Prostate gland (tissue), 2 donors: ENCODE measurements at regions not wholly inside any gene's neighbourhood (a gene's known extent, or its start where the extent isn't known, plus 50 kb on each side); places are given as distances from the start of the nearest gene placed in this dataset.

Experiments used
- DNase-seq: peaks from one replicate; pipeline ENCODE4 v3.0.0-alpha.2; 2019; ENCODE audit warnings: low spot score
- H3K27ac ChIP-seq, 2 donors: fragments of 200-600 bp; sonication (generic); 2 replicates each; pipeline ENCODE4 v1.5.1; 2017 to 2019
- H3K27me3 ChIP-seq: fragments of 200-600 bp; sonication (generic); replicated peaks from 2 replicates; pipeline ENCODE4 v1.5.1; 2019; ENCODE audit not compliant: insufficient read depth
- H3K36me3 ChIP-seq, 2 donors: fragments of 200-600 bp; sonication (generic); 1 replicate in 1 of 2; 2 replicates in 1 of 2; pipeline versions ENCODE4 v1.5.1 to v1.8.1; 2017 to 2019
- H3K4me1 ChIP-seq: fragments of 200-600 bp; sonication (generic); replicated peaks from 2 replicates; pipeline ENCODE4 v1.5.1; 2019
- H3K4me3 ChIP-seq, 2 donors: fragments of 200-600 bp; sonication (generic); 2 replicates each; pipeline ENCODE4 v1.5.1; 2017 to 2019
- H3K9me3 ChIP-seq: fragments of 200-600 bp; sonication (generic); 2 replicates; pipeline ENCODE4 v1.5.1; 2017
- POLR2A ChIP-seq: fragments of 450-650 bp; IDR thresholded peaks from one replicate; pipeline ENCODE4 v1.6.1; 2016; ENCODE audit warnings: antibody characterized with exemption, mild to moderate bottlenecking
- POLR2AphosphoS5 ChIP-seq: sonication (generic); formaldehyde crosslinking; IDR thresholded peaks from one replicate; pipeline ENCODE4 v1.6.1; 2017; ENCODE audit warnings: antibody characterized with exemption
- WGBS: methylation state at CpG from one replicate; pipeline ENCODE4 v1.1.5; 2018; 5-methylcytosine and 5-hydroxymethylcytosine counted together
- intact Hi-C: fragments of 100-400 bp; cut with DNase I; formaldehyde crosslinking; loops from one replicate; pipeline ENCODE4 v1.14.2; 2022
- TF ChIP-seq, protein P1 (sequence below), 4 experiments: fragments of 200-600 bp in 2 of 4; fragments of 450-650 bp in 2 of 4; sonication (generic) in 2 of 4; IDR thresholded peaks; 1 replicate in 3 of 4; 2 replicates in 1 of 4; pipeline ENCODE4 v1.5.1; 2016 to 2019; ENCODE audit warnings: antibody characterized with exemption in 4 of 4, mild to moderate bottlenecking in 2 of 4, moderate library complexity in 2 of 4

GRCh38 chr1:17895986-17896385 is 140.9 kb downstream of the ACTL8 start:
- no peaks in the 10 kb centered on the region for H3K9me3 ChIP-seq
- H3K4me3 ChIP-seq = no peak overlapping the region
- no peak overlapping the region for H3K27ac ChIP-seq
- WGBS = 75% methylated on average over 8 of the region's 8 CpGs
- TF ChIP-seq, protein P1, sequence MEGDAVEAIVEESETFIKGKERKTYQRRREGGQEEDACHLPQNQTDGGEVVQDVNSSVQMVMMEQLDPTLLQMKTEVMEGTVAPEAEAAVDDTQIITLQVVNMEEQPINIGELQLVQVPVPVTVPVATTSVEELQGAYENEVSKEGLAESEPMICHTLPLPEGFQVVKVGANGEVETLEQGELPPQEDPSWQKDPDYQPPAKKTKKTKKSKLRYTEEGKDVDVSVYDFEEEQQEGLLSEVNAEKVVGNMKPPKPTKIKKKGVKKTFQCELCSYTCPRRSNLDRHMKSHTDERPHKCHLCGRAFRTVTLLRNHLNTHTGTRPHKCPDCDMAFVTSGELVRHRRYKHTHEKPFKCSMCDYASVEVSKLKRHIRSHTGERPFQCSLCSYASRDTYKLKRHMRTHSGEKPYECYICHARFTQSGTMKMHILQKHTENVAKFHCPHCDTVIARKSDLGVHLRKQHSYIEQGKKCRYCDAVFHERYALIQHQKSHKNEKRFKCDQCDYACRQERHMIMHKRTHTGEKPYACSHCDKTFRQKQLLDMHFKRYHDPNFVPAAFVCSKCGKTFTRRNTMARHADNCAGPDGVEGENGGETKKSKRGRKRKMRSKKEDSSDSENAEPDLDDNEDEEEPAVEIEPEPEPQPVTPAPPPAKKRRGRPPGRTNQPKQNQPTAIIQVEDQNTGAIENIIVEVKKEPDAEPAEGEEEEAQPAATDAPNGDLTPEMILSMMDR (IDR thresholded peaks at IDR 0.05) = no peak
- TF ChIP-seq POLR2AphosphoS5 (no peak), POLR2A (no peak)
- intact Hi-C loops = no loop called here
- H3K36me3 ChIP-seq = no peaks in the 10 kb centered on the region
- no peaks in the 10 kb centered on the region for H3K4me1 ChIP-seq
- DNase-seq = no peak
- no peaks in the 10 kb centered on the region for H3K27me3 ChIP-seq

DNA sequence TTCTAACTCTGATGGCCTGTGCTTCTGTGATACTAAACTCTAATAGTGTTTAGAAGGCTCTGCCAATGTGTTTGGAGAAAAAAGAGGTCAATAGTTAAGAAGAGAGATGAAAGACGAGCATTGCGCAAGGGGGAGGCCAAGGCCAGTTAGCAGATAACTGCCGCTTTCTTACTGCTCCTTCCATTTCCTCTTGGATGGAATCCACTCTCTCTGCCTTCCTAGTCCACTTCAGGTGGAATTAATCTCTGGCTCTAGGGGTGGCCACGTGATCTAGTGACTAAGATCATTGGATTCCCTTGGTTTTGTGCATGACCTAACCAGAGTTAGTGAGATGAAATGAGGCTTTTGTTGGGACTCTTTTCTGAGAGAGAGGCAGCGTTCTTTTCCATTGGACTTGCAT is 148.3 kb downstream of the ACTL8 start:
- 76% methylated on average over 5 of the region's 5 CpGs for WGBS
- Histone ChIP-seq H3K27me3 (peaks cover 7% of the 10 kb centered on the region), H3K27ac (no peak overlapping the region), H3K36me3 (no peaks in the 10 kb centered on the region), H3K9me3 (no peaks in the 10 kb centered on the region), H3K4me3 (no peak overlapping the region), H3K4me1 (no peaks in the 10 kb centered on the region)
- DNase-seq = no peak
- TF ChIP-seq POLR2AphosphoS5 (no peak), POLR2A (no peak)
- TF ChIP-seq, protein P1 (IDR thresholded peaks at IDR 0.05) = no peak
- intact Hi-C loops = no loop called here

GRCh38 chr1:17904290-17904689 is 149.2 kb downstream of the ACTL8 start:
- intact Hi-C loops = no loop called here
- TF ChIP-seq, protein P1 (IDR thresholded peaks at IDR 0.05) = no peak
- TF ChIP-seq POLR2AphosphoS5 (peak; percentile 18), POLR2A (no peak)
- Histone ChIP-seq H3K9me3 (no peaks in the 10 kb centered on the region), H3K27me3 (peaks cover 7% of the 10 kb centered on the region), H3K27ac (no peak overlapping the region), H3K4me3 (no peak overlapping the region), H3K4me1 (no peaks in the 10 kb centered on the region), H3K36me3 (no peaks in the 10 kb centered on the region)
- DNase-seq = peak; percentile 16
- 31% methylated on average over 5 of the region's 5 CpGs for WGBS

DNA sequence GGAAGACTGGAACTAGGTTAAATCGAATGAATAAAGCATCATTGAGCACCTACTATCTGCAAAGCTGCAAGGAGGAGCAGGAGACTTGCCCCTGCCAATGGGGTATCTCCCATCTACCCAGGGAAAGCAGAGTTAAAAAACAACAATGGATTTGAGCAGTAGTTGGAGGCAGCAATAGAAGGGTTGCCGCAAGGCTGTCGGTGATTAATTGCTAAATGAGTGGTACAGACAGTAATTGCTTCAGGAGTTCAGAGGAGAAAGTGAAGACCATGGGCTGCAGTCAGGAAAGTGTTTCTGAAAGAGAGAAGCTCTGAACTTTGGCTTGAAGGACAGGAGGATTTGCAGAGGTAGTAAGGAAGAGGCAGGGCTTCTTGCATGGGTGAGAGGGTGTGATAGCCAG is 152.9 kb downstream of the ACTL8 start:
- intact Hi-C loops = no loop called here
- Histone ChIP-seq H3K27me3 (peaks cover 10% of the 10 kb centered on the region), H3K4me3 (no peak overlapping the region), H3K9me3 (no peaks in the 10 kb centered on the region), H3K27ac (no peak overlapping the region), H3K36me3 (no peaks in the 10 kb centered on the region), H3K4me1 (no peaks in the 10 kb centered on the region)
- TF ChIP-seq POLR2A (no peak), POLR2AphosphoS5 (no peak)
- TF ChIP-seq, protein P1 (IDR thresholded peaks at IDR 0.05) = no peak
- 53% methylated on average over 3 of the region's 3 CpGs for WGBS
- no peak for DNase-seq

GRCh38 chr1:17908945-17909344 is 153.8 kb downstream of the ACTL8 start:
- intact Hi-C loops = no loop called here
- peaks cover 10% of the 10 kb centered on the region for H3K27me3 ChIP-seq
- H3K27ac ChIP-seq = no peak overlapping the region
- TF ChIP-seq POLR2AphosphoS5 (no peak), POLR2A (no peak)
- TF ChIP-seq, protein P1 (IDR thresholded peaks at IDR 0.05) = no peak
- no peak for DNase-seq
- H3K36me3 ChIP-seq = no peaks in the 10 kb centered on the region
- H3K4me3 ChIP-seq = no peak overlapping the region
- no peaks in the 10 kb centered on the region for H3K9me3 ChIP-seq
- no peaks in the 10 kb centered on the region for H3K4me1 ChIP-seq
